ENCODE measurements at regions not wholly inside any gene's neighbourhood (a gene's known extent, or its start where the extent isn't known, plus 50 kb on each side); places are given as distances from the start of the nearest gene placed in this dataset.
"Not testable (repeated sequence)": the region's sequence is repeated elsewhere in the genome, so short reads cannot be mapped to it uniquely, and the experiment has no call there.

DNA sequence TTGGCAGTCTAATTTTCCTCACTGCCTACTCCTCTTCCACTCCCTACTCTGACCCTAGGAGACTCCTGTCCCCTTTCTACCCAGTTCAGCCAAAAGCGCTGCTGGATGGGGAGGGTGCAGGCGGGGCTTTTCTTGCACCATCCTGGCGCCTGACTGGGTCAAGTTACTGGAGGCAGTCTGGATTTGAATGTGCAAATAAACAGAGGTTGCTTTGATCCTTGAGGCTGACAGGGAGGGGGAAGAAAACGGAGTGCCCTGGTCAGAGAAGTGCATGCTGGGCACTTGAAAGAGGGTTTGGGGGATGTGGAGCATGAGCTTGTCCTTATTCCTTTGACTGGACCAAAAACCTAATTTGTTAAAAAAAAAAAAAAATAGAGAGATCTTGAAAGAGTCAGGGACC lies 76.8 kb upstream of the SOX13 start:
- peaks cover 0 to 5% (median 0%) of the 10 kb centered on the region in 4 donors for H3K4me1 ChIP-seq
- no peaks in the 10 kb centered on the region for H3K36me3 ChIP-seq
- peaks cover 0 to 16% (median 0%) of the 10 kb centered on the region in 3 donors for H3K27me3 ChIP-seq
- TF ChIP-seq EP300 (IDR thresholded peaks at IDR 0.05), result no peak
- no peak overlapping the region for H3K4me3 ChIP-seq
- 11 to 32% (median 23%) methylated on average over 4 of the region's 4 CpGs for WGBS, 5 donors
- intact Hi-C loops (cut with DNase I; ENCODE audit: low total_unique reads), result no loop called here
- H3K27ac ChIP-seq, result no peak overlapping the region
- peak in 1 of 2 donors; percentile 47 for DNase-seq
- H3K9me3 ChIP-seq, result peaks cover 0 to 6% (median 3%) of the 10 kb centered on the region in 4 donors

GRCh38 chr1:203998571-203998970 lies 74.3 kb upstream of the SOX13 start:
- H3K4me1 ChIP-seq; intact Hi-C loops (cut with DNase I; ENCODE audit: low total_unique reads); DNase-seq; H3K4me3 ChIP-seq; H3K9me3 ChIP-seq; H3K36me3 ChIP-seq; H3K27ac ChIP-seq: not testable (repeated sequence)
- WGBS, 5 donors, result 85 to 96% (median 89%) methylated on average over 5 of the region's 5 CpGs
- H3K27me3 ChIP-seq, result peaks cover 0 to 16% (median 0%) of the 10 kb centered on the region in 3 donors

- Histone ChIP-seq H3K36me3 (no peaks in the 10 kb centered on the region), H3K4me1 (peaks cover 0 to 5% (median 0%) of the 10 kb centered on the region in 4 donors), H3K27ac (no peak overlapping the region), H3K27me3 (peaks cover 0 to 16% (median 0%) of the 10 kb centered on the region in 3 donors), H3K9me3 (peaks cover 0 to 6% (median 3%) of the 10 kb centered on the region in 4 donors), H3K4me3 (no peak overlapping the region)
- intact Hi-C loops (cut with DNase I; ENCODE audit: low total_unique reads), result no loop called here
- TF ChIP-seq EP300 (IDR thresholded peaks at IDR 0.05) (no peak), POLR2AphosphoS5 (IDR thresholded peaks at IDR 0.05) (no peak), POLR2A (IDR thresholded peaks at IDR 0.05) (no peak)
- TF ChIP-seq, protein P1, sequence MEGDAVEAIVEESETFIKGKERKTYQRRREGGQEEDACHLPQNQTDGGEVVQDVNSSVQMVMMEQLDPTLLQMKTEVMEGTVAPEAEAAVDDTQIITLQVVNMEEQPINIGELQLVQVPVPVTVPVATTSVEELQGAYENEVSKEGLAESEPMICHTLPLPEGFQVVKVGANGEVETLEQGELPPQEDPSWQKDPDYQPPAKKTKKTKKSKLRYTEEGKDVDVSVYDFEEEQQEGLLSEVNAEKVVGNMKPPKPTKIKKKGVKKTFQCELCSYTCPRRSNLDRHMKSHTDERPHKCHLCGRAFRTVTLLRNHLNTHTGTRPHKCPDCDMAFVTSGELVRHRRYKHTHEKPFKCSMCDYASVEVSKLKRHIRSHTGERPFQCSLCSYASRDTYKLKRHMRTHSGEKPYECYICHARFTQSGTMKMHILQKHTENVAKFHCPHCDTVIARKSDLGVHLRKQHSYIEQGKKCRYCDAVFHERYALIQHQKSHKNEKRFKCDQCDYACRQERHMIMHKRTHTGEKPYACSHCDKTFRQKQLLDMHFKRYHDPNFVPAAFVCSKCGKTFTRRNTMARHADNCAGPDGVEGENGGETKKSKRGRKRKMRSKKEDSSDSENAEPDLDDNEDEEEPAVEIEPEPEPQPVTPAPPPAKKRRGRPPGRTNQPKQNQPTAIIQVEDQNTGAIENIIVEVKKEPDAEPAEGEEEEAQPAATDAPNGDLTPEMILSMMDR (IDR thresholded peaks at IDR 0.05), result no peak
- no peak for DNase-seq
Observed at GRCh38 chr1:203999618-204000017, 73.3 kb upstream of the SOX13 start.

- Histone ChIP-seq H3K9me3 (peaks cover 0 to 6% (median 3%) of the 10 kb centered on the region in 4 donors), H3K27ac (no peak overlapping the region), H3K4me1 (peaks cover 0 to 3% (median 0%) of the 10 kb centered on the region in 4 donors), H3K4me3 (no peak overlapping the region), H3K27me3 (peaks cover 0 to 6% (median 0%) of the 10 kb centered on the region in 3 donors), H3K36me3 (no peaks in the 10 kb centered on the region)
- no peak for DNase-seq
- WGBS, 5 donors, result 91 to 97% (median 96%) methylated on average over 1 to 2 of the region's 2 CpGs
- TF ChIP-seq EP300 (IDR thresholded peaks at IDR 0.05) (no peak), POLR2AphosphoS5 (IDR thresholded peaks at IDR 0.05) (no peak)
- intact Hi-C loops (cut with DNase I; ENCODE audit: low total_unique reads), result no loop called here
Observed at GRCh38 chr1:204001166-204001901, 71.6 kb upstream of the SOX13 start.

DNA sequence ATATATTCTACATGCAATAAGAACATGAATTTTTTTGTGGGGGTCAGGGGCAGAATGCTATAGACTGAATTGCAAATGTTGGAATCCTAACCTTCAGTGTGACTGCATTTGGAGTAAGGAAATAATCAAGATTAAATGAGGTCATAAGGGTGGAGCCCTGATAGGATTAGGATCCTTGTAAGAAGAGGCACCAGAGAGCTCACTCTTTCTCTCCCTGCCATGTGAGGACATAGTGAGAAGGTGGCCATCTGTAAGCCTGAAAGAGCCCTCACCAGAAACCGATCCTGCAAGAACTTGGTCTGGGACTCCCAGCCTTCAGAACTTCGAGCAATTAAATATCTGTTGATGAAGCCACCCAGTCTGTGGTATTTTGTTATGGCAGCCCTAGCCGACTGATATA lies 70.3 kb upstream of the SOX13 start:
- Histone ChIP-seq H3K27me3 (no peaks in the 10 kb centered on the region), H3K4me3 (no peak overlapping the region), H3K9me3 (peaks cover 0 to 6% (median 3%) of the 10 kb centered on the region in 4 donors), H3K27ac (no peak overlapping the region), H3K4me1 (no peaks in the 10 kb centered on the region), H3K36me3 (no peaks in the 10 kb centered on the region)
- intact Hi-C loops (cut with DNase I; ENCODE audit: low total_unique reads), result no loop called here
- 56 to 84% (median 75%) methylated on average over 3 of the region's 3 CpGs for WGBS, 5 donors
- DNase-seq, result no peak
- TF ChIP-seq EP300 (IDR thresholded peaks at IDR 0.05) (no peak), POLR2AphosphoS5 (IDR thresholded peaks at IDR 0.05) (no peak), POLR2A (IDR thresholded peaks at IDR 0.05) (no peak)
- TF ChIP-seq, protein P1 (IDR thresholded peaks at IDR 0.05), result no peak

GRCh38 chr1:204003536-204003935 lies 69.4 kb upstream of the SOX13 start:
- intact Hi-C loops (cut with DNase I; ENCODE audit: low total_unique reads), result no loop called here
- no peaks in the 10 kb centered on the region for H3K4me1 ChIP-seq
- H3K9me3 ChIP-seq, result peaks cover 0 to 6% (median 3%) of the 10 kb centered on the region in 4 donors
- peak in 1 of 2 donors; percentile 7 for DNase-seq
- H3K27ac ChIP-seq, result no peak overlapping the region
- WGBS, 5 donors, result 36 to 46% (median 41%) methylated on average over 1 of the region's 1 CpG
- no peaks in the 10 kb centered on the region for H3K36me3 ChIP-seq
- H3K4me3 ChIP-seq, result no peak overlapping the region
- no peaks in the 10 kb centered on the region for H3K27me3 ChIP-seq
- TF ChIP-seq, protein P1 (IDR thresholded peaks at IDR 0.05), result no peak
- no peak for TF ChIP-seq POLR2A (IDR thresholded peaks at IDR 0.05)
- no peak for TF ChIP-seq EP300 (IDR thresholded peaks at IDR 0.05)
- no peak for TF ChIP-seq POLR2AphosphoS5 (IDR thresholded peaks at IDR 0.05)
